Activated CD8-positive, alpha-beta memory T cell treated with anti-CD3 and anti-CD28 coated beads, Interleukin-2, amount 10 ng/mL, durations not matched to agents 7 days and 5 days (primary cell): ENCODE measurements at regions not wholly inside any gene's neighbourhood (a gene's known extent, or its start where the extent isn't known, plus 50 kb on each side); places are given as distances from the start of the nearest gene placed in this dataset.
A peak's percentile ranks its signal among the peaks of the same experiment; 100 is the strongest.
"Not testable (repeated sequence)": the region's sequence is repeated elsewhere in the genome, so short reads cannot be mapped to it uniquely, and the experiment has no call there.

Experiments
- ATAC-seq: fragments of 150-1000 bp; cut with Tn5 transposase; one replicate; pipeline ENCODE4 v1.10.0; 2021; ENCODE audit warnings: moderate library complexity
- CTCF ChIA-PET: fragments of 350-600 bp; sonication (Branson Sonifier 250); formaldehyde crosslinking; loops from one replicate; lab custom pipeline; 2021; ENCODE audit warnings: antibody characterized with exemption; lab: Charles Lee
- DNase-seq: peaks from one replicate; pipeline ENCODE4 v3.0.0-alpha.2; 2020
- H3K27ac Mint-ChIP-seq: one replicate; pipeline ENCODE4 v1.8.0; 2021; ENCODE audit warnings: mild to moderate bottlenecking, mixed read lengths
- H3K27me3 Mint-ChIP-seq: one replicate; pipeline ENCODE4 v1.8.0; 2021; ENCODE audit warnings: mixed read lengths
- H3K36me3 Mint-ChIP-seq: one replicate; pipeline ENCODE4 v1.8.0; 2021; ENCODE audit warnings: mild to moderate bottlenecking, mixed read lengths
- H3K4me1 Mint-ChIP-seq: one replicate; pipeline ENCODE4 v1.8.0; 2021; ENCODE audit warnings: mixed read lengths
- H3K4me3 Mint-ChIP-seq: one replicate; pipeline ENCODE4 v1.8.0; 2021; ENCODE audit warnings: mild to moderate bottlenecking, moderate library complexity, mixed read lengths
- H3K9me3 Mint-ChIP-seq: one replicate; pipeline ENCODE4 v1.8.0; 2022; ENCODE audit warnings: low read depth, mixed read lengths

DNA sequence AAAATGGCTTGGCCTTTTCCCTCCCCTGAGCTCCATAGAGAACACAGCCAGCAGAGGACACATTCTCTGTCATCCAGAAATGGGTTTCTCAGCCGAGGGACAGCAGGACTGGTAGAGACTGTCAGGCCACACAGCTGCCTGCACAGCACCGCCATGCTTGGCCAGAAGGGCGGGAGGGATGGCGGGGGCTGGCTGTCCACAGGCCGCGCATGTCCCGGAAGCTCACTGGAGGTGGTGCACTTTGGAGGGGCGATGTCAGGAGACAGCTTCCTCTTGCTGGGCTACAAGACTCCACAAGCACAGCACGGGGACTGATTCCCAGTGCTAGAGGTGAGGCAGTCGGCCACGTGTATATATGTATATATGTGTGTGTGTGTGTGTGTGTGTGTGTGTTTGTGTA is 125.3 kb downstream of the GOLGA6L4 start:
- DNase-seq, H3K27me3 Mint-ChIP-seq, H3K4me1 Mint-ChIP-seq, H3K27ac Mint-ChIP-seq, H3K4me3 Mint-ChIP-seq, H3K36me3 Mint-ChIP-seq, CTCF ChIA-PET, ATAC-seq, H3K9me3 Mint-ChIP-seq: not testable (repeated sequence)

DNA sequence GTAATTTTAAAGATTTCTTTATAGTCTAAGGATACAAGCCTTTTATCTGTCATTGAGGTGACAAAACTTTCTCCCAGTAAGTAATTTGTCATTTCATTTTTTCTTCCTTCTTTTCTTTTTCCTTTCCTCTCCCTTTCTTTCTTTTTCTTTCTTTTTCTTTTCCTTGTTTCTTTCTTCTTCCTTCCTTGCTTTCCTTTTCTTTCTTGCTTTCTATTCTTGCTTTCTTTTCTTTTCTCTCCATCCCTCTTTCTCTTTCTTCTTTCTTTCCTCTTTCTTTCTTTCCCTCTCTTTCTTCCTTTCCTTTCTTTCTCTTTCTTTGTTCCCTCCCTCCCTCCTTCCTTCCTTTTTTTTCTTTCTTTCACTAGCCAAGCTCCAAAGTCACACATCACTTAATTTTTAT is 148.8 kb downstream of the GOLGA6L4 start:
- H3K36me3 Mint-ChIP-seq, ATAC-seq, H3K27me3 Mint-ChIP-seq, H3K4me1 Mint-ChIP-seq, H3K27ac Mint-ChIP-seq, H3K9me3 Mint-ChIP-seq, CTCF ChIA-PET, DNase-seq, H3K4me3 Mint-ChIP-seq: not testable (repeated sequence)

DNA sequence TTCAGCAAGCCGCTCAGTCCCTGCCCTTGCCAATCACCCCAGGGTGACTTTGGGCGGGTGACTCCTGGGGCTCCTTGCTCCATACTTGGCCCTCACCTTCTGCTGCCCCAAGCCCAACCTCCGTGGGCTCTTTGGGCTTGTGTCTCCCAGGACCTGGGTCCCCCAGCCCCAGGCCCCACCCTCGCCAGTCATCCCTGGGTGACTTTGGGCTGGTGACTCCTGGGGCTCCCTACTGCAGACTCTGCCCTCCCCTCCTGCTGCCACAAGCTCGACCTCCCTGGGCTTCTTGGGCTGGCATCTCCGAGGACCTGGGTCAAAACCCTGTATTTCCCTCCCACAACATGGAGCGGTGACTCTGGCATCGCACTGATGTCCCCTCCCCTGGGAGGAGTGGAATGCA is 151.5 kb downstream of the GOLGA6L4 start:
- ATAC-seq (no peak), DNase-seq (peak; percentile 3)
- Mint-ChIP-seq H3K9me3 (no peaks in the 10 kb centered on the region), H3K4me1 (no peaks in the 10 kb centered on the region), H3K27ac (no peak overlapping the region), H3K27me3 (peaks cover 9% of the 10 kb centered on the region), H3K36me3 (no peaks in the 10 kb centered on the region), H3K4me3 (no peak overlapping the region)
- CTCF ChIA-PET = no interaction called here

DNA sequence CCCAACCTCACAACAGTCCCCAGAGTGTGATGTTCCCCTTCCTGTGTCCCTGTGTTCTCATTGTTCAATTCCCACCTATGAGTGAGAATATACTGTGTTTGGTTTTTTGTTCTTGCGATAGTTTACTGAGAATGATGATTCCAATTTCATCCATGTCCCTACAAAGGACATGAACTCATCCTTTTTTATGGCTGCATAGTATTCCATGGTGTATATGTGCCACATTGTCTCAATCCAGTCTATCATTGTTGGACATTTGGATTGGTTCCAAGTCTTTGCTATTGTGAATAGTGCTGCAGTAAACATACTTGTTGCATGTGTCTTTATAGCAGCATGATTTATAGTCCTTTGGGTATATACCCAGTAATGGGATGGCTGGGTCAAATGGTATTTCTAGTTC is 152.6 kb downstream of the GOLGA6L4 start:
- H3K9me3 Mint-ChIP-seq, H3K27me3 Mint-ChIP-seq, H3K36me3 Mint-ChIP-seq, H3K4me1 Mint-ChIP-seq, ATAC-seq, DNase-seq, CTCF ChIA-PET, H3K4me3 Mint-ChIP-seq, H3K27ac Mint-ChIP-seq: not testable (repeated sequence)

DNA sequence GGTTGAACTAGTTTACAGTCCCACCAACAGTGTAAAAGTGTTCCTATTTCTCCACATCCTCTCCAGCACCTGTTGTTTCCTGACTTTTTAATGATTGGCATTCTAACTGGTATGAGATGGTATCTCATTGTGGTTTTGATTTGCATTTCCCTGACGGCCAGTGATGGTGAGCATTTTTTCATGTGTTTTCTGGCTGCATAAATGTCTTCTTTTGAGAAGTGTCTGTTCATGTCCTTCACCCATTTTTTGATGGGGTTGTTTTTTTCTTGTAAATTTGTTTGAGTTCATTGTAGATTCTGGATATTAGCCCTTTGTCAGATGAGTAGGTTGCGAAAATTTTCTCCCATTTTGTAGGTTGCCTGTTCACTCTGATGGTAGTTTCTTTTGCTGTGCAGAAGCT is 153.1 kb downstream of the GOLGA6L4 start:
- not testable (repeated sequence) for H3K4me1 Mint-ChIP-seq

DNA sequence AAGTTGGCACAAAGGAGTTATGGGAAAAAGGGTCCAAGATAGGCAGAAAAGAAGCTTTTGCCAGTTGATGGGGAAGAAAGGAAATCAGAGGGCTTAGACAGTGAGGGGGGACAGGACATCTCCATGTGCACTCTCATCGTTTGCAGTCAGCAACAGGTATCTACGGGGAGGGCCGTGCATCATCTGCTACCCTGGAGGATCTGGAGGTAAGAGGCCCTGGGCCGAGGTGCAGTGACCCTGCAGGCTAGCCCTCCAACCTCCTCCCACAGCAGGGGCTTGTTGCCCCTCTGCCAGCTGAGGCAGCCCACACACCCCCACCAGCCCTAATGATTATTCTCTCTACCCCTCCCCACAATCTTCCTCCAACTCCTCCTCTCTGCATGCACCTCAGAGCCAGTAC is 154.8 kb downstream of the GOLGA6L4 start:
- H3K36me3 Mint-ChIP-seq = not testable (repeated sequence)

More for the DNA sequence above, 153.1 kb downstream of the GOLGA6L4 start:
- DNase-seq, H3K36me3 Mint-ChIP-seq, H3K27ac Mint-ChIP-seq, CTCF ChIA-PET, H3K4me3 Mint-ChIP-seq, H3K9me3 Mint-ChIP-seq, H3K27me3 Mint-ChIP-seq, ATAC-seq: not testable (repeated sequence)

DNA sequence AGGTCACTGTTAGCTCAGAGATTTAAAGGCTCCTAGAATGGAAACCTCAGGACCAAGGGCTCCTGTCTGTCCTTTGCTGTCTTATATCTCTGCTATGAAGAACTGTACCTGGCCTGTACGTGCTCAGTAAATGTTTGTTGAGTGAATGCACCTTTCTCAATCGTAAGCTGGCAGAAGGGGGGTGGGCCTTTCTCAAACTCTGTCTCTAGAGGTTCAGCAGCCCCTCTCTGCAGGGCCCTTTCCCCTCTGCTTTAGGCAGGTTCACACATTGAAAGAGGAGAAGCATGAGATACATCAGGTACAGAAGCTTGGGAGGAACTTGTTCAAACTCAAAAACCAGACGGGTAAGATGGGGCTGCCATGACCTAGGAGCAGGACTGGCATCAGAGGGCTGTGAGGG is 155.6 kb downstream of the GOLGA6L4 start:
- no peaks in the 10 kb centered on the region for H3K4me1 Mint-ChIP-seq
- H3K27me3 Mint-ChIP-seq = peaks cover 3% of the 10 kb centered on the region
- DNase-seq (peak; percentile 12), ATAC-seq (no peak)
- H3K4me3 Mint-ChIP-seq = no peak overlapping the region
- no peaks in the 10 kb centered on the region for H3K9me3 Mint-ChIP-seq
- H3K36me3 Mint-ChIP-seq = no peaks in the 10 kb centered on the region
- no peak overlapping the region for H3K27ac Mint-ChIP-seq
- CTCF ChIA-PET = no interaction called here

More for the DNA sequence above, 154.8 kb downstream of the GOLGA6L4 start:
- H3K9me3 Mint-ChIP-seq, CTCF ChIA-PET, H3K4me3 Mint-ChIP-seq, H3K4me1 Mint-ChIP-seq, H3K27me3 Mint-ChIP-seq, ATAC-seq, H3K27ac Mint-ChIP-seq: not testable (repeated sequence)
- peak; percentile 11 for DNase-seq

DNA sequence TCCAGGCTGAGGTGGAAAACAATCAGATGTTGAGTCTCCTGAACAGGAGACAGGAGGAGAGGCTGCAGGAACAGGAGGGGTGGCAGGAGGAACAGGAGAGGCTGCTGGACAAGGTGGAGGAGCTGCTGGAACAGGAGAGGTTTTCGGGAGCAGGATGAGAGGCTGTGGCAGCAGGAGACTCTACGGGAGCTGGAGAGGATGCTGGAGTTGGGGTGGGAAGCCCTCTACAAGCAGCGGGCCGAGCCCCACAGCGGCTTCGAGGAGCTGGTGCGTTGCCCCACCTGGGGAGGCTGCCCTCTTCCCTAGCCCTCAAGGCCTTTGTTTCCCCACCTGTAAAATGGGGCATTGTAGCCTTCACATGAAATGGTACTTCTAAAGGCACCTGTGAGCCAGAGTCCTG is 156.4 kb downstream of the GOLGA6L4 start:
- ATAC-seq, H3K27me3 Mint-ChIP-seq, H3K4me1 Mint-ChIP-seq, CTCF ChIA-PET, H3K4me3 Mint-ChIP-seq, H3K9me3 Mint-ChIP-seq, H3K36me3 Mint-ChIP-seq, H3K27ac Mint-ChIP-seq: not testable (repeated sequence)
- DNase-seq = peak; percentile 18

DNA sequence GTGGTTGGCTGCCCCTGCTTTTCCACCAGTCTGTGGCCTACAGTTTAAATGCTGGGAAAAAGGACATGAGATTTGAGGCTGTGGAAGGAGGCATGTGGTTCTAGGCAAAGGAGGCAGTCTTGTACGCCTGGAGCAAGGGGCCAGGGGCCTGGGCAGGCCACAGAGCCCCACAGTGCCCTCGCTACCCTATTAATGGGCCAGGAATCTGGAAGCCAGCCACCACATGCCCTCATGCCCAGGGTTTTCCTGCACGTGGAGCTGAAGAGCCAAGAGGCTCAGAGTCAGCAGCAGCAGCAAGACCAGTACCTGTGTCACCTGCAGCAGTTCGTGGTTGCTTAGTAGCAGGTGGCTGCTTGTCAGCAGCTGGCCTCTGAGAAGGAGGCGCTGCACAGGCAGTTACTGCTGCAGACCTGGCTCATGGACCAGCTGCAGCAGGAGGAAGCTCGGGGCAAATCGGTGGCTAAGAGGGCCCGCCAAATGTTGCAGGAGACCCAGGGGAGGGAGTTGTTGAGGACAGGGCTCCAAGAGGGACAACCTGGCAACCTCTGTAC is 157.9 kb downstream of the GOLGA6L4 start:
- not testable (repeated sequence) for H3K27me3 Mint-ChIP-seq

DNA sequence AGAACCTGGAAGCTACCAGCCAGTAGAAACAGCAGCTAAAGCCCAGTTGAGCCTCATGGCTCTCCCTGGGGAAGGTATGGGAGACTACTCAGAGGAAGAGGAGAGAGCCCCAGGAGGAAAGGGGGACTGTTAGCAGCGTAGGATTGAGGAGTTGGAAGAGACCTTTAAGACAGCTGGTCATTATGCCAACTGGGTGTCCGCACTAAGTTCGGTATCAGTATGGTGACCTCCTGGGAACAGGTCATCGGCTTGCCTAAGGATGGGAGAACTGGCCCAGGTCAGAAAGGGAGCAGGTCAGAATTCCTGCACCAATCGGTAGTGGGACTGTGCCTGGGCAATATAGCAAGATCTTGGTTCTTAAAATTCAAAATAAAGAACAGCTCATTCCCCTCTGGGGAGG is 158.4 kb downstream of the GOLGA6L4 start:
- H3K9me3 Mint-ChIP-seq, H3K4me3 Mint-ChIP-seq, H3K36me3 Mint-ChIP-seq, H3K4me1 Mint-ChIP-seq, H3K27ac Mint-ChIP-seq, ATAC-seq, CTCF ChIA-PET, H3K27me3 Mint-ChIP-seq: not testable (repeated sequence)
- DNase-seq = peak; percentile 37

More for the DNA sequence above, 157.9 kb downstream of the GOLGA6L4 start:
- CTCF ChIA-PET, H3K4me1 Mint-ChIP-seq, H3K27ac Mint-ChIP-seq, ATAC-seq, H3K4me3 Mint-ChIP-seq, H3K36me3 Mint-ChIP-seq, H3K9me3 Mint-ChIP-seq: not testable (repeated sequence)
- peak; percentile 16 for DNase-seq

DNA sequence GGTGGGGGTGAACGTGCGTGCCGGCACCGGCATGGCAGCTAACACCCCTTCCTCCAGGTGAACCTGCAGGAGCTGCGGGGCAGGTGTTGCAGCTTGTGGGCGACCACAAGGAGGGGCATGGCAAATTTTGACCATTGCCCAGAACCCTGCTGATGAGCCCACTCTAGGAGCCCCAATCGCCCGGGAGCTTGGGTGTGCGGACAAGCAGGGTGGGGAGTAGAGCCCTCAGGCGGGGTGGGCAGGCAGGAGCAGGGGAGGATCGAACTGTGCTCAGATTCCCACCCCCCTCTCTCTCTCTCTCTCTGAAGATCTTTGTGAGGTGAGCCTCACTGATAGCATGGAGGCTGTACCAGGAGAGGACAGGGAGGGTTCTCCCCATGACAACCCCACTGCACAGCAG is 159.8 kb downstream of the GOLGA6L4 start:
- H3K27me3 Mint-ChIP-seq, H3K4me1 Mint-ChIP-seq, DNase-seq, H3K27ac Mint-ChIP-seq, CTCF ChIA-PET, H3K9me3 Mint-ChIP-seq, ATAC-seq, H3K4me3 Mint-ChIP-seq, H3K36me3 Mint-ChIP-seq: not testable (repeated sequence)

DNA sequence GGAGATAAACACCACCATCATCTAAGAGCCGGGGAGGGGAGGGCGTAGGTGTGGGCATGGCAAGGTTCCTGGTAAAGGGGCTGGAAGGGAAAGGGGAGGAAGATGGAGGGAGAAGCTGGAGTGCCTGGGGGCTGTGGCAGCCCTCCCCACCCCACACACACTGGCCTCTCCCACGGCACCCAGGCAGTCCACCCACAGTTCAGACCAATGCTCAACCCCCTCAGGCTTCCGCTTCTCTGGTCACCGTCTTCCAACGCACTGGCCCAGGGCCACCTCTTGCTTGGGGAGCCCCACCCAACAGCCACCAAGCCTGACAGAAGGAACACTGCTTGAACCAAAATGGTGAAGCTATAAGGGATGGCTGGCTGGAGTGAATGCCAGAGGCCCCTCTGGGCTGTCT is 160.3 kb downstream of the GOLGA6L4 start:
- H3K9me3 Mint-ChIP-seq, H3K4me3 Mint-ChIP-seq, CTCF ChIA-PET, H3K27me3 Mint-ChIP-seq, ATAC-seq, H3K36me3 Mint-ChIP-seq, H3K4me1 Mint-ChIP-seq, H3K27ac Mint-ChIP-seq: not testable (repeated sequence)
- DNase-seq = peak; percentile 25

DNA sequence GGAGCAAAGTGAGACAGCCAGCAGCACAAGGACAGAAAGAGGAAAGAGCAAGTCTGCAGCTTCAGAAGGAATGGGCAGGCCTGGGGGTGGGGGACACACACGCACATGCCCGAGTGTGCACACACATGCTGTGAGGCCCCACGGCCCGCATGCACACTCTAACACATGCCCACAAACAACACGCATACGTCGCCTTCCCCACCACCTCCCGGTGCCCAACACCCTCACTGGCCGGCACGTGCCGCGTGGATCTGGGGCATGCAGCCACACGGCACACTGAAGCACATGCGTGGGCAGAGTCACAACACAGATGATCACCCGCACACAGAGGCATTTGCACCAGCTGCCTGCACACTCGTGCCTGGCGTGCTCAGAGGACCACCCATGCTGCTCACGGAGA is 161.5 kb downstream of the GOLGA6L4 start:
- H3K36me3 Mint-ChIP-seq, H3K27me3 Mint-ChIP-seq, H3K4me3 Mint-ChIP-seq, H3K27ac Mint-ChIP-seq, CTCF ChIA-PET, H3K9me3 Mint-ChIP-seq, ATAC-seq, H3K4me1 Mint-ChIP-seq: not testable (repeated sequence)
- DNase-seq = peak; percentile 30

DNA sequence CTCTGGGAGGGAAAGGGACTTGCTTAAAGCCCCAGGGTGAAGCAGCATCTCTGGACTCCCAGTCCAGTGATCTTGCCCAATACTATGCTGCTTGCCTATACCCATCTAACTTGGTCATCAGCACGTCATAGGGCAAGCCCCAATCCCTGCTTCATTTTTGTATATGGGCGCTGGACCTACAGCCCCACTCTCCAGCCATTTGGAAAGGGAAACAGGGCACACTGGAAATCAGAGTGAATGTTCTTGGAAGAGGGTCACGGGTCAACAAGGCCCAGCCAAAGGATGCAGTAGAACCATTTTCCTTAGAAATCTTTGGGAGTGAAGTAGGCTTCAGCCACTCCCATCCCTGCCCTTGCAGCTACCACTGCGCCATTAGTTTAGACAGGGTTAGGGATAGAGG is 162.5 kb downstream of the GOLGA6L4 start:
- CTCF ChIA-PET, H3K4me1 Mint-ChIP-seq, H3K27me3 Mint-ChIP-seq, ATAC-seq, H3K4me3 Mint-ChIP-seq, H3K36me3 Mint-ChIP-seq, H3K27ac Mint-ChIP-seq, H3K9me3 Mint-ChIP-seq: not testable (repeated sequence)
- DNase-seq = peak; percentile 5
